ENCODE measurements at regions not wholly inside any gene's neighbourhood (a gene's known extent, or its start where the extent isn't known, plus 50 kb on each side); places are given as distances from the start of the nearest gene placed in this dataset.

DNA sequence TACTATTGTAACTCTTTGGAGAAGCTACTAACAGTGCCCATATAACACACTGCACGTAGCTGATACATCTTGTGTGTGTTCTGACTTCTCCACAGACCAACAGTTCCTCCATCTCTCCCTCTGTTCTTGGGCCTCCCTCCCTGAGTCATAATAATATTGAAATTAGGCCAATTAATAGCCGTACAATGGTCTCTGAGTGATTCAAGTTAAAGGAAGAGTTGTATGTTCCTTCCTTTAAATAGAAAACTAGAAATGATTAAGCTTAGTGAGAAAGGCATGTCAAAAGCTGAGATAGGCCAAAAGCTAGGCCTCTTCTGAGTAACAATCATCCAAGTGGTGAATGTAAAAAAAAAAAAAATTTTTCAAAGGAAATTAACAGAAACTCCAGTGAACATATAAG is 828.4 kb upstream of the CHAC2 start:
- H3K9me3 ChIP-seq (ENCODE audit: low read depth, low read length, poor library complexity, severe bottlenecking) = no peaks in the 10 kb centered on the region
- intact Hi-C loops (cut with micrococcal nuclease; ENCODE audit: unreplicated experiment) = no loop called here

DNA sequence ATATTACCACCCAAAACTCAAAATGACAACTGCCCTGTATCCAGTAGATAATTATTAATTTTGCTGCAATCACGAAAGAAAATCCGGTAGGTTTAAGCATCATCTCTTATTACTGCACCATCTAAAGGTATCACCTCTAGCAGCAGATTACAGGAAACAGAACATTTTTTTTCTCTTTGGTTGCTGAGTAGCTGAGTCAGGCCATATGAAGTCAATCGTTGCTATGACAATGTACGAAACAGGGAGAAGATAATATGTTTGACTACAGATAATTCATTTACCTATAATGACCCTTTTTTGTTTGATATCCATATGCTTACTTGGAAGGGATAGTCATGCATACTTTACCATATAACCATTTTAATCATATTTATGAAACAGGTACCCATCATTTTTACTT is 831.6 kb upstream of the CHAC2 start:
- POLR2A ChIA-PET (ENCODE audit: low non-redundant PET) = interaction anchor here (0.6 kb wide), 1 partner anchor 1442 kb away, joined by 4 read pairs; no protein-coding TSS in a partner anchor
- no peaks in the 10 kb centered on the region for H3K27me3 ChIP-seq (replicated peaks; ENCODE audit: insufficient read depth, low read depth, low read length, poor library complexity)
- H3K4me1 ChIP-seq (ENCODE audit: insufficient read depth, low read length, poor library complexity, severe bottlenecking) = no peaks in the 10 kb centered on the region
- H3K27ac ChIP-seq (ENCODE audit: low read depth, low read length, poor library complexity, severe bottlenecking) = no peak overlapping the region
- DNase-seq (ENCODE audit: low spot score) = no peak
- no TSS peak for BruUV-seq (replicated peaks)
- TF ChIP-seq CTCF (conservative IDR thresholded peaks at IDR 0.05; ENCODE audit: low read depth, low read length) (no peak), EZH2 (IDR thresholded peaks at IDR 0.05; ENCODE audit: borderline replicate concordance, low read depth, low read length, poor library complexity, severe bottlenecking) (no peak)
- no peaks in the 10 kb centered on the region for H3K9me3 ChIP-seq (ENCODE audit: low read depth, low read length, poor library complexity, severe bottlenecking)
- intact Hi-C loops (cut with micrococcal nuclease; ENCODE audit: unreplicated experiment) = no loop called here
- CTCF ChIA-PET = no interaction called here
- no peaks in the 10 kb centered on the region for H3K36me3 ChIP-seq (ENCODE audit: insufficient read depth, low read length, poor library complexity, severe bottlenecking)
- H3K4me3 ChIP-seq (ENCODE audit: low read depth, low read length, poor library complexity, severe bottlenecking) = no peak overlapping the region

More for the DNA sequence above, 828.4 kb upstream of the CHAC2 start:
- Histone ChIP-seq H3K36me3 (ENCODE audit: insufficient read depth, low read length, poor library complexity, severe bottlenecking) (no peaks in the 10 kb centered on the region), H3K4me1 (ENCODE audit: insufficient read depth, low read length, poor library complexity, severe bottlenecking) (no peaks in the 10 kb centered on the region), H3K27ac (ENCODE audit: low read depth, low read length, poor library complexity, severe bottlenecking) (no peak overlapping the region), H3K4me3 (ENCODE audit: low read depth, low read length, poor library complexity, severe bottlenecking) (no peak overlapping the region), H3K27me3 (replicated peaks; ENCODE audit: insufficient read depth, low read depth, low read length, poor library complexity) (no peaks in the 10 kb centered on the region)
- BruUV-seq (replicated peaks) = no TSS peak
- ChIA-PET POLR2A (ENCODE audit: low non-redundant PET) (no interaction called here), CTCF (no interaction called here)
- TF ChIP-seq EZH2 (IDR thresholded peaks at IDR 0.05; ENCODE audit: borderline replicate concordance, low read depth, low read length, poor library complexity, severe bottlenecking) (no peak), CTCF (conservative IDR thresholded peaks at IDR 0.05; ENCODE audit: low read depth, low read length) (no peak)
- no peak for DNase-seq (ENCODE audit: low spot score)

GRCh38 chr2:52934920-52935640 is 832.5 kb upstream of the CHAC2 start:
- Histone ChIP-seq H3K27me3 (replicated peaks; ENCODE audit: insufficient read depth, low read depth, low read length, poor library complexity) (no peaks in the 10 kb centered on the region), H3K27ac (ENCODE audit: low read depth, low read length, poor library complexity, severe bottlenecking) (no peak overlapping the region), H3K4me3 (ENCODE audit: low read depth, low read length, poor library complexity, severe bottlenecking) (no peak overlapping the region), H3K4me1 (ENCODE audit: insufficient read depth, low read length, poor library complexity, severe bottlenecking) (no peaks in the 10 kb centered on the region), H3K36me3 (ENCODE audit: insufficient read depth, low read length, poor library complexity, severe bottlenecking) (no peaks in the 10 kb centered on the region), H3K9me3 (ENCODE audit: low read depth, low read length, poor library complexity, severe bottlenecking) (no peaks in the 10 kb centered on the region)
- CTCF ChIA-PET = no interaction called here
- POLR2A ChIA-PET (ENCODE audit: low non-redundant PET) = no interaction called here
- no peak for DNase-seq (ENCODE audit: low spot score)
- intact Hi-C loops (cut with micrococcal nuclease; ENCODE audit: unreplicated experiment) = no loop called here
- BruUV-seq (replicated peaks) = no TSS peak
- no peak for TF ChIP-seq EZH2 (IDR thresholded peaks at IDR 0.05; ENCODE audit: borderline replicate concordance, low read depth, low read length, poor library complexity, severe bottlenecking)
- TF ChIP-seq CTCF (conservative IDR thresholded peaks at IDR 0.05; ENCODE audit: low read depth, low read length) = no peak
